ENCODE measurements at regions not wholly inside any gene's neighbourhood (a gene's known extent, or its start where the extent isn't known, plus 50 kb on each side); places are given as distances from the start of the nearest gene placed in this dataset.

DNA sequence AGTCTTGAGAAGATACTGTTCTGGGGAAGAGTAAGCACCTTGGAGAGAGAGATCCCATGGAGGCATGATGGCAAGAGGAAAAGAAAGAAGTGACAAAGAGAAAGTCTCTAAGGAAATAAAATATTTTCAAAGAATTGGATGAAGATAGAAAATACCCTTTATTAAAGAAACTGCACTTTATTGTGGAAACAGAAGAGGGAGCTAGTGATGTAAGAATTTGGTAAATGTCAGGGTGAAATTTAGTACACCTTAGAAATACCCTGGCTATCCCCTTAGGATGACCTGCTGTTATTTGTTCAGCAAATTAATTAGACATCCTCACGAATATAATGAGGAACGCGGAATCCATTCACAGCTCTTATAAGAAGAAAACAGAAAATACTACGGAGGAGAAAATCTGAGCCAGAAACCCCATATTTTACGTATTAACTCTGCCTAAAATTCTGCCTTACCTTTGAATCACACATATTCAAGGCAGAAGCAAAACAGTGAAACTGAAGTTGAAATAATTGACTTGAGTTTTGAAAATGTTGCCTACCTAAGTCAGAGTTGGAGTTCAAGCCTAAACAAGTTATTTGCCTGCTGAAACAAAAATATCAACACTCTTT lies 90.7 kb downstream of the TFPI2 start:
- TF ChIP-seq, protein P1, sequence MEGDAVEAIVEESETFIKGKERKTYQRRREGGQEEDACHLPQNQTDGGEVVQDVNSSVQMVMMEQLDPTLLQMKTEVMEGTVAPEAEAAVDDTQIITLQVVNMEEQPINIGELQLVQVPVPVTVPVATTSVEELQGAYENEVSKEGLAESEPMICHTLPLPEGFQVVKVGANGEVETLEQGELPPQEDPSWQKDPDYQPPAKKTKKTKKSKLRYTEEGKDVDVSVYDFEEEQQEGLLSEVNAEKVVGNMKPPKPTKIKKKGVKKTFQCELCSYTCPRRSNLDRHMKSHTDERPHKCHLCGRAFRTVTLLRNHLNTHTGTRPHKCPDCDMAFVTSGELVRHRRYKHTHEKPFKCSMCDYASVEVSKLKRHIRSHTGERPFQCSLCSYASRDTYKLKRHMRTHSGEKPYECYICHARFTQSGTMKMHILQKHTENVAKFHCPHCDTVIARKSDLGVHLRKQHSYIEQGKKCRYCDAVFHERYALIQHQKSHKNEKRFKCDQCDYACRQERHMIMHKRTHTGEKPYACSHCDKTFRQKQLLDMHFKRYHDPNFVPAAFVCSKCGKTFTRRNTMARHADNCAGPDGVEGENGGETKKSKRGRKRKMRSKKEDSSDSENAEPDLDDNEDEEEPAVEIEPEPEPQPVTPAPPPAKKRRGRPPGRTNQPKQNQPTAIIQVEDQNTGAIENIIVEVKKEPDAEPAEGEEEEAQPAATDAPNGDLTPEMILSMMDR (IDR thresholded peaks at IDR 0.05) = peak; percentile 39; the same call in 1 of the 2 replicates
- TF ChIP-seq POLR2AphosphoS5 (IDR thresholded peaks at IDR 0.05; ENCODE audit: low read depth, low read length) (no peak), SIN3A (IDR thresholded peaks at IDR 0.05; ENCODE audit: borderline replicate concordance, insufficient read depth, low read depth, low read length) (no peak)
- TF ChIP-seq, protein P2, sequence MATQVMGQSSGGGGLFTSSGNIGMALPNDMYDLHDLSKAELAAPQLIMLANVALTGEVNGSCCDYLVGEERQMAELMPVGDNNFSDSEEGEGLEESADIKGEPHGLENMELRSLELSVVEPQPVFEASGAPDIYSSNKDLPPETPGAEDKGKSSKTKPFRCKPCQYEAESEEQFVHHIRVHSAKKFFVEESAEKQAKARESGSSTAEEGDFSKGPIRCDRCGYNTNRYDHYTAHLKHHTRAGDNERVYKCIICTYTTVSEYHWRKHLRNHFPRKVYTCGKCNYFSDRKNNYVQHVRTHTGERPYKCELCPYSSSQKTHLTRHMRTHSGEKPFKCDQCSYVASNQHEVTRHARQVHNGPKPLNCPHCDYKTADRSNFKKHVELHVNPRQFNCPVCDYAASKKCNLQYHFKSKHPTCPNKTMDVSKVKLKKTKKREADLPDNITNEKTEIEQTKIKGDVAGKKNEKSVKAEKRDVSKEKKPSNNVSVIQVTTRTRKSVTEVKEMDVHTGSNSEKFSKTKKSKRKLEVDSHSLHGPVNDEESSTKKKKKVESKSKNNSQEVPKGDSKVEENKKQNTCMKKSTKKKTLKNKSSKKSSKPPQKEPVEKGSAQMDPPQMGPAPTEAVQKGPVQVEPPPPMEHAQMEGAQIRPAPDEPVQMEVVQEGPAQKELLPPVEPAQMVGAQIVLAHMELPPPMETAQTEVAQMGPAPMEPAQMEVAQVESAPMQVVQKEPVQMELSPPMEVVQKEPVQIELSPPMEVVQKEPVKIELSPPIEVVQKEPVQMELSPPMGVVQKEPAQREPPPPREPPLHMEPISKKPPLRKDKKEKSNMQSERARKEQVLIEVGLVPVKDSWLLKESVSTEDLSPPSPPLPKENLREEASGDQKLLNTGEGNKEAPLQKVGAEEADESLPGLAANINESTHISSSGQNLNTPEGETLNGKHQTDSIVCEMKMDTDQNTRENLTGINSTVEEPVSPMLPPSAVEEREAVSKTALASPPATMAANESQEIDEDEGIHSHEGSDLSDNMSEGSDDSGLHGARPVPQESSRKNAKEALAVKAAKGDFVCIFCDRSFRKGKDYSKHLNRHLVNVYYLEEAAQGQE (IDR thresholded peaks at IDR 0.05; ENCODE audit: insufficient read depth in 1 of 2, low read depth in 2 of 2, low read length in 1 of 2) = no peak
